ENCODE measurements at regions not wholly inside any gene's neighbourhood (a gene's known extent, or its start where the extent isn't known, plus 50 kb on each side); places are given as distances from the start of the nearest gene placed in this dataset.

GRCh38 chr2:238701341-238702206 lies 146.3 kb upstream of the TWIST2 start:
- DNase-seq (ENCODE audit: low spot score) = no peak

- DNase-seq (ENCODE audit: low spot score) = no peak
Observed at GRCh38 chr2:238702276-238703052, 145.4 kb upstream of the TWIST2 start.

GRCh38 chr2:238703053-238703415 lies 144.9 kb upstream of the TWIST2 start:
- DNase-seq (ENCODE audit: low spot score) = no peak

- no peak for DNase-seq (ENCODE audit: low spot score)
Observed at GRCh38 chr2:238703436-238703835, 144.4 kb upstream of the TWIST2 start.

- no peak for DNase-seq (ENCODE audit: low spot score)
Observed at GRCh38 chr2:238704471-238705225, 143.2 kb upstream of the TWIST2 start.

GRCh38 chr2:238706163-238706562 lies 141.7 kb upstream of the TWIST2 start:
- DNase-seq (ENCODE audit: low spot score) = no peak

GRCh38 chr2:238706673-238707072 lies 141.2 kb upstream of the TWIST2 start:
- DNase-seq (ENCODE audit: low spot score) = no peak

- DNase-seq (ENCODE audit: low spot score) = no peak
Observed at GRCh38 chr2:238709325-238710025, 138.4 kb upstream of the TWIST2 start.

- no peak for DNase-seq (ENCODE audit: low spot score)
Observed at GRCh38 chr2:238710032-238710735, 137.7 kb upstream of the TWIST2 start.

- DNase-seq (ENCODE audit: low spot score) = no peak
Observed at GRCh38 chr2:238710787-238711186, 137.1 kb upstream of the TWIST2 start.

GRCh38 chr2:238711346-238711745 lies 136.5 kb upstream of the TWIST2 start:
- no peak for DNase-seq (ENCODE audit: low spot score)

GRCh38 chr2:238712011-238712410 lies 135.9 kb upstream of the TWIST2 start:
- no peak for DNase-seq (ENCODE audit: low spot score)

- no peak for DNase-seq (ENCODE audit: low spot score)
Observed at GRCh38 chr2:238713198-238713826, 134.6 kb upstream of the TWIST2 start.

GRCh38 chr2:238714038-238714528 lies 133.8 kb upstream of the TWIST2 start:
- no peak for DNase-seq (ENCODE audit: low spot score)

- no peak for DNase-seq (ENCODE audit: low spot score)
Observed at GRCh38 chr2:238716171-238716570, 131.7 kb upstream of the TWIST2 start.

- no peak for DNase-seq (ENCODE audit: low spot score)
Observed at GRCh38 chr2:238716585-238716984, 131.3 kb upstream of the TWIST2 start.

GRCh38 chr2:238717084-238717483 lies 130.8 kb upstream of the TWIST2 start:
- DNase-seq (ENCODE audit: low spot score) = no peak

- no peak for DNase-seq (ENCODE audit: low spot score)
Observed at GRCh38 chr2:238719641-238720040, 128.2 kb upstream of the TWIST2 start.

- peak; percentile 32 for DNase-seq (ENCODE audit: low spot score)
Observed at GRCh38 chr2:238720232-238720672, 127.6 kb upstream of the TWIST2 start.

GRCh38 chr2:238722181-238722580 lies 125.7 kb upstream of the TWIST2 start:
- DNase-seq (ENCODE audit: low spot score) = no peak

- DNase-seq (ENCODE audit: low spot score) = no peak
Observed at GRCh38 chr2:238722883-238723282, 125.0 kb upstream of the TWIST2 start.
